ENCODE measurements at regions not wholly inside any gene's neighbourhood (a gene's known extent, or its start where the extent isn't known, plus 50 kb on each side); places are given as distances from the start of the nearest gene placed in this dataset.
"Not testable (repeated sequence)": the region's sequence is repeated elsewhere in the genome, so short reads cannot be mapped to it uniquely, and the experiment has no call there.

- DNase-seq: no peak
Observed at GRCh38 chr4:13763707-13764106, 136.2 kb upstream of the BOD1L1 start.

- DNase-seq: no peak
Observed at GRCh38 chr4:13765539-13765938, 138.0 kb upstream of the BOD1L1 start.

- no peak for DNase-seq
Observed at GRCh38 chr4:13766761-13767540, 139.4 kb upstream of the BOD1L1 start.

GRCh38 chr4:13777341-13777740 lies 149.8 kb upstream of the BOD1L1 start:
- no peak for DNase-seq

- no peak for DNase-seq
Observed at GRCh38 chr4:13778367-13778766, 150.8 kb upstream of the BOD1L1 start.

GRCh38 chr4:13782231-13782630 lies 154.7 kb upstream of the BOD1L1 start:
- DNase-seq: no peak

- DNase-seq: no peak
Observed at GRCh38 chr4:13783800-13784411, 156.4 kb upstream of the BOD1L1 start.

- DNase-seq: no peak
Observed at GRCh38 chr4:13793020-13793710, 165.6 kb upstream of the BOD1L1 start.

GRCh38 chr4:13794819-13795565 lies 167.5 kb upstream of the BOD1L1 start:
- no peak for DNase-seq

GRCh38 chr4:13797061-13797460 lies 169.5 kb upstream of the BOD1L1 start:
- no peak for DNase-seq

- DNase-seq: no peak
Observed at GRCh38 chr4:13815231-13815630, 187.7 kb upstream of the BOD1L1 start.

- no peak for DNase-seq
Observed at GRCh38 chr4:13816472-13816871, 188.9 kb upstream of the BOD1L1 start.

GRCh38 chr4:13821522-13821921 lies 194.0 kb upstream of the BOD1L1 start:
- DNase-seq: no peak

- DNase-seq: not testable (repeated sequence)
Observed at GRCh38 chr4:13825822-13826221, 198.3 kb upstream of the BOD1L1 start.

GRCh38 chr4:13829457-13829856 lies 201.9 kb upstream of the BOD1L1 start:
- no peak for DNase-seq

- DNase-seq: no peak
Observed at GRCh38 chr4:13830449-13830848, 202.9 kb upstream of the BOD1L1 start.

GRCh38 chr4:13833171-13833804 lies 205.8 kb upstream of the BOD1L1 start:
- no peak for DNase-seq

GRCh38 chr4:13836946-13837912 lies 209.7 kb upstream of the BOD1L1 start:
- DNase-seq: no peak

- no peak for DNase-seq
Observed at GRCh38 chr4:13840502-13841190, 213.1 kb upstream of the BOD1L1 start.

- DNase-seq: no peak
Observed at GRCh38 chr4:13844740-13845139, 217.2 kb upstream of the BOD1L1 start.

GRCh38 chr4:13849778-13850177 lies 222.3 kb upstream of the BOD1L1 start:
- DNase-seq: no peak
